ENCODE measurements at regions not wholly inside any gene's neighbourhood (a gene's known extent, or its start where the extent isn't known, plus 50 kb on each side); places are given as distances from the start of the nearest gene placed in this dataset.
A peak's percentile ranks its signal among the peaks of the same experiment; 100 is the strongest.

- TF ChIP-seq EZH2phosphoT487 (IDR thresholded peaks at IDR 0.05; ENCODE audit: low read length) = no peak
- H3K79me2 ChIP-seq (ENCODE audit: low read length) = no peaks in the 10 kb centered on the region
- no peaks in the 10 kb centered on the region for H3K36me3 ChIP-seq (replicated peaks; ENCODE audit: insufficient read depth, low read length)
- no peaks in the 10 kb centered on the region for H3K4me1 ChIP-seq (ENCODE audit: low read length)
- no peaks in the 10 kb centered on the region for H4K20me1 ChIP-seq (ENCODE audit: insufficient read depth, low read length)
- DNase-seq = no peak
- no peaks in the 10 kb centered on the region for H3K9me2 ChIP-seq (replicated peaks; ENCODE audit: insufficient read depth, low read length)
- H3K9ac ChIP-seq (ENCODE audit: low read length) = no peak overlapping the region
- H2AFZ ChIP-seq (ENCODE audit: low read length) = no peak overlapping the region
- H3K4me2 ChIP-seq (ENCODE audit: low read depth, low read length) = no peak overlapping the region
- H3K27ac ChIP-seq (ENCODE audit: low read length) = no peak overlapping the region
- H3K9me3 ChIP-seq (replicated peaks; ENCODE audit: insufficient read depth, low read length) = no peaks in the 10 kb centered on the region
- no peak overlapping the region for H3K4me3 ChIP-seq (ENCODE audit: low read length)
- no peaks in the 10 kb centered on the region for H3F3A ChIP-seq (ENCODE audit: insufficient read depth, low read length)
- H3K27me3 ChIP-seq (replicated peaks; ENCODE audit: insufficient read depth, low read length) = no peaks in the 10 kb centered on the region; the same call in 1 of the 2 replicates
These were observed 114.9 kb upstream of the FBXL7 start for GRCh38 chr5:15385037-15385436.

DNA sequence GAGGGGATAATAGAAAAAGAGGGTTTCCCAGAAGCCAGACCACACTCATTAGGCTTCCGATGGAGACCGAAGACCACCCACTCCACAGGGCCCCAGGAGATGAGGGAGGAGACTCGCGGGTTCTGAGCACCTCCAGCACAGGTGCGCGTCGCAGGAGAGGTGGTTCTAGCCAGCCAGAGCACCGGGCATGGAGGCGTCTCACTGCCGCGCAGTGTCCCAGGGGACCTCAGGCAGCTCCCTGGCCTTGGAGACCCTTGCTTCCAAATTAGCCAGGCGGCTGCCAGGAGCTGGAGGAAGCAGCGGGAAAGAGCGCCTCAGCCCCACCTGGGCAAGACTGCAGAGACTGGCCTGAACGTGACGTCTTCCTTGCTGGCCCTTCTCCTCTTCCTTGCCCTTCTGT lies 115.4 kb upstream of the FBXL7 start:
- Histone ChIP-seq H3K9me2 (replicated peaks; ENCODE audit: insufficient read depth, low read length) (no peaks in the 10 kb centered on the region), H3K4me3 (ENCODE audit: low read length) (no peak overlapping the region), H3K9me3 (replicated peaks; ENCODE audit: insufficient read depth, low read length) (no peaks in the 10 kb centered on the region), H3K36me3 (replicated peaks; ENCODE audit: insufficient read depth, low read length) (no peaks in the 10 kb centered on the region), H3K4me1 (ENCODE audit: low read length) (no peaks in the 10 kb centered on the region), H3K27ac (ENCODE audit: low read length) (no peak overlapping the region), H3K27me3 (replicated peaks; ENCODE audit: insufficient read depth, low read length) (no peaks in the 10 kb centered on the region; the same call in 1 of the 2 replicates), H2AFZ (ENCODE audit: low read length) (no peak overlapping the region), H3K79me2 (ENCODE audit: low read length) (no peaks in the 10 kb centered on the region), H3K4me2 (ENCODE audit: low read depth, low read length) (no peak overlapping the region), H3K9ac (ENCODE audit: low read length) (no peak overlapping the region), H4K20me1 (ENCODE audit: insufficient read depth, low read length) (no peaks in the 10 kb centered on the region), H3F3A (ENCODE audit: insufficient read depth, low read length) (no peaks in the 10 kb centered on the region)
- no peak for TF ChIP-seq EZH2phosphoT487 (IDR thresholded peaks at IDR 0.05; ENCODE audit: low read length)
- no peak for TF ChIP-seq EZH2 (optimal IDR thresholded peaks at IDR 0.05; ENCODE audit: low read depth, low read length)
- TF ChIP-seq CTCF (IDR thresholded peaks at IDR 0.05; ENCODE audit: low read length) = no peak
- DNase-seq = no peak

GRCh38 chr5:15384176-15384575 lies 115.8 kb upstream of the FBXL7 start:
- H3K9ac ChIP-seq (ENCODE audit: low read length) = no peak overlapping the region
- no peaks in the 10 kb centered on the region for H3K79me2 ChIP-seq (ENCODE audit: low read length)
- no peak for DNase-seq
- H3K27me3 ChIP-seq (replicated peaks; ENCODE audit: insufficient read depth, low read length) = no peaks in the 10 kb centered on the region; the same call in 1 of the 2 replicates
- no peak overlapping the region for H2AFZ ChIP-seq (ENCODE audit: low read length)
- H3K4me2 ChIP-seq (ENCODE audit: low read depth, low read length) = no peak overlapping the region
- no peak overlapping the region for H3K27ac ChIP-seq (ENCODE audit: low read length)
- no peaks in the 10 kb centered on the region for H3K9me3 ChIP-seq (replicated peaks; ENCODE audit: insufficient read depth, low read length)
- H4K20me1 ChIP-seq (ENCODE audit: insufficient read depth, low read length) = no peaks in the 10 kb centered on the region
- H3F3A ChIP-seq (ENCODE audit: insufficient read depth, low read length) = no peaks in the 10 kb centered on the region
- no peaks in the 10 kb centered on the region for H3K36me3 ChIP-seq (replicated peaks; ENCODE audit: insufficient read depth, low read length)
- TF ChIP-seq EZH2 (optimal IDR thresholded peaks at IDR 0.05; ENCODE audit: low read depth, low read length) (no peak), EZH2phosphoT487 (IDR thresholded peaks at IDR 0.05; ENCODE audit: low read length) (no peak), CTCF (IDR thresholded peaks at IDR 0.05; ENCODE audit: low read length) (no peak)
- no peaks in the 10 kb centered on the region for H3K9me2 ChIP-seq (replicated peaks; ENCODE audit: insufficient read depth, low read length)
- H3K4me3 ChIP-seq (ENCODE audit: low read length) = no peak overlapping the region
- H3K4me1 ChIP-seq (ENCODE audit: low read length) = no peaks in the 10 kb centered on the region

DNA sequence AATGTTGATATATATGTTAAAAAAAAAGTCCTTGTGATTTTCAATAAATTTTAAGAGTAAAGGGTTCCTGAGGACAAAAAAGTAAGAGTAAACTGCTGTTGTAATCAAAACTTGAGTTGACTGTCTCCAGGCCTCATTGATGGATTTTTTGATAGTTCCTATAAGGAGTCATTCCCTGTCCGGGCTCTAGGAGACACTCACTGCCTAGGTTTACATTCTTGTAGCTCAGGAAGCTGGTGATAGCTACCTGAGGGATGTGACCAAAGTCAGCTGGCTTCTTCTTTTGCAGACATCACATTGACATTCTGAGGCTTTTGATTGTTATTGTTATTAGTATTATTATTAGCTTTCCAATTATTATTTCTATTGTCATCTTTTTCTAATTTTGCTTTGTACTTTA lies 116.5 kb upstream of the FBXL7 start:
- H3K9me3 ChIP-seq (replicated peaks; ENCODE audit: insufficient read depth, low read length) = no peaks in the 10 kb centered on the region
- H3K27ac ChIP-seq (ENCODE audit: low read length) = no peak overlapping the region
- H3K36me3 ChIP-seq (replicated peaks; ENCODE audit: insufficient read depth, low read length) = no peaks in the 10 kb centered on the region
- H3K9ac ChIP-seq (ENCODE audit: low read length) = no peak overlapping the region
- H4K20me1 ChIP-seq (ENCODE audit: insufficient read depth, low read length) = no peaks in the 10 kb centered on the region
- no peaks in the 10 kb centered on the region for H3K9me2 ChIP-seq (replicated peaks; ENCODE audit: insufficient read depth, low read length)
- H3K4me2 ChIP-seq (ENCODE audit: low read depth, low read length) = no peak overlapping the region
- peak; percentile 48 for DNase-seq
- no peaks in the 10 kb centered on the region for H3F3A ChIP-seq (ENCODE audit: insufficient read depth, low read length)
- no peaks in the 10 kb centered on the region for H3K79me2 ChIP-seq (ENCODE audit: low read length)
- H3K4me1 ChIP-seq (ENCODE audit: low read length) = no peaks in the 10 kb centered on the region
- no peaks in the 10 kb centered on the region for H3K27me3 ChIP-seq (replicated peaks; ENCODE audit: insufficient read depth, low read length)
- TF ChIP-seq EZH2 (optimal IDR thresholded peaks at IDR 0.05; ENCODE audit: low read depth, low read length) (no peak), CTCF (IDR thresholded peaks at IDR 0.05; ENCODE audit: low read length) (peak; percentile 46), EZH2phosphoT487 (IDR thresholded peaks at IDR 0.05; ENCODE audit: low read length) (no peak)
- no peak overlapping the region for H3K4me3 ChIP-seq (ENCODE audit: low read length)
- H2AFZ ChIP-seq (ENCODE audit: low read length) = no peak overlapping the region

All from MM.1S (cell line).